ENCODE measurements at regions not wholly inside any gene's neighbourhood (a gene's known extent, or its start where the extent isn't known, plus 50 kb on each side); places are given as distances from the start of the nearest gene placed in this dataset.

- Mint-ChIP-seq H3K4me3 (no peak overlapping the region), H3K9me3 (no peaks in the 10 kb centered on the region), H3K27ac (no peak overlapping the region), H3K4me1 (peaks cover under 1% of the 10 kb centered on the region), H3K36me3 (no peaks in the 10 kb centered on the region)
- DNase-seq (ENCODE audit: low spot score in 2 of 2) (no peak), ATAC-seq (no peak)
Measured at GRCh38 chr16:50462793-50463507, 85.2 kb upstream of the NKD1 start.

- peaks cover 14% of the 10 kb centered on the region for H3K4me1 Mint-ChIP-seq
- H3K36me3 Mint-ChIP-seq = no peaks in the 10 kb centered on the region
- H3K4me3 Mint-ChIP-seq = no peak overlapping the region
- H3K9me3 Mint-ChIP-seq = no peaks in the 10 kb centered on the region
- no peak for DNase-seq (ENCODE audit: low spot score in 2 of 2)
- ATAC-seq = no peak
- no peak overlapping the region for H3K27ac Mint-ChIP-seq
Measured at GRCh38 chr16:50461400-50461760, 86.8 kb upstream of the NKD1 start.

- Mint-ChIP-seq H3K4me1 (peaks cover 14% of the 10 kb centered on the region), H3K9me3 (no peaks in the 10 kb centered on the region), H3K4me3 (no peak overlapping the region), H3K27ac (no peak overlapping the region), H3K36me3 (no peaks in the 10 kb centered on the region)
- DNase-seq (ENCODE audit: low spot score in 2 of 2) = no peak
- ATAC-seq = no peak
Measured at GRCh38 chr16:50460538-50461399, 87.4 kb upstream of the NKD1 start.

- H3K4me1 Mint-ChIP-seq = peaks cover 14% of the 10 kb centered on the region
- H3K9me3 Mint-ChIP-seq = no peaks in the 10 kb centered on the region
- DNase-seq (ENCODE audit: low spot score in 2 of 2) (no peak), ATAC-seq (no peak)
- no peak overlapping the region for H3K27ac Mint-ChIP-seq
- H3K4me3 Mint-ChIP-seq = no peak overlapping the region
- no peaks in the 10 kb centered on the region for H3K36me3 Mint-ChIP-seq
Measured at GRCh38 chr16:50459496-50460080, 88.6 kb upstream of the NKD1 start.

- Mint-ChIP-seq H3K4me1 (peaks cover 14% of the 10 kb centered on the region), H3K36me3 (no peaks in the 10 kb centered on the region), H3K27ac (no peak overlapping the region), H3K9me3 (no peaks in the 10 kb centered on the region), H3K4me3 (no peak overlapping the region)
- no peak for ATAC-seq
- no peak for DNase-seq (ENCODE audit: low spot score in 2 of 2)
Measured at GRCh38 chr16:50458667-50459495, 89.3 kb upstream of the NKD1 start.

- H3K4me1 Mint-ChIP-seq = peaks cover 14% of the 10 kb centered on the region
- no peaks in the 10 kb centered on the region for H3K9me3 Mint-ChIP-seq
- no peak overlapping the region for H3K27ac Mint-ChIP-seq
- H3K4me3 Mint-ChIP-seq = no peak overlapping the region
- DNase-seq (ENCODE audit: low spot score in 2 of 2) (no peak), ATAC-seq (no peak)
- no peaks in the 10 kb centered on the region for H3K36me3 Mint-ChIP-seq
Measured at GRCh38 chr16:50457979-50458491, 89.2 kb upstream of the BRD7 start.

- no peaks in the 10 kb centered on the region for H3K9me3 Mint-ChIP-seq
- peak overlapping the region; percentile 24 for H3K4me3 Mint-ChIP-seq
- H3K36me3 Mint-ChIP-seq = no peaks in the 10 kb centered on the region
- H3K4me1 Mint-ChIP-seq = peaks cover 14% of the 10 kb centered on the region
- DNase-seq (ENCODE audit: low spot score in 2 of 2) (no peak), ATAC-seq (peak; percentile 66)
- H3K27ac Mint-ChIP-seq = no peak overlapping the region
Measured at GRCh38 chr16:50457423-50457822, 88.6 kb upstream of the BRD7 start.

GRCh38 chr16:50455288-50455845 is 86.6 kb upstream of the BRD7 start:
- Mint-ChIP-seq H3K4me3 (no peak overlapping the region), H3K36me3 (no peaks in the 10 kb centered on the region), H3K4me1 (peaks cover 14% of the 10 kb centered on the region), H3K9me3 (no peaks in the 10 kb centered on the region), H3K27ac (no peak overlapping the region)
- DNase-seq (ENCODE audit: low spot score in 2 of 2) = no peak
- no peak for ATAC-seq

- H3K27ac Mint-ChIP-seq = no peak overlapping the region
- no peak overlapping the region for H3K4me3 Mint-ChIP-seq
- ATAC-seq (no peak), DNase-seq (ENCODE audit: low spot score in 2 of 2) (no peak)
- no peaks in the 10 kb centered on the region for H3K36me3 Mint-ChIP-seq
- H3K4me1 Mint-ChIP-seq = peaks cover 14% of the 10 kb centered on the region
- no peaks in the 10 kb centered on the region for H3K9me3 Mint-ChIP-seq
Measured at GRCh38 chr16:50453446-50453845, 84.7 kb upstream of the BRD7 start.

- no peaks in the 10 kb centered on the region for H3K36me3 Mint-ChIP-seq
- H3K4me3 Mint-ChIP-seq = no peak overlapping the region
- ATAC-seq (no peak), DNase-seq (ENCODE audit: low spot score in 2 of 2) (no peak)
- no peaks in the 10 kb centered on the region for H3K9me3 Mint-ChIP-seq
- H3K4me1 Mint-ChIP-seq = peaks cover 4% of the 10 kb centered on the region
- no peak overlapping the region for H3K27ac Mint-ChIP-seq
Measured at GRCh38 chr16:50451951-50452508, 83.2 kb upstream of the BRD7 start.

GRCh38 chr16:50450957-50451356 is 82.2 kb upstream of the BRD7 start:
- Mint-ChIP-seq H3K4me3 (no peak overlapping the region), H3K27ac (no peak overlapping the region), H3K36me3 (no peaks in the 10 kb centered on the region), H3K4me1 (no peaks in the 10 kb centered on the region), H3K9me3 (no peaks in the 10 kb centered on the region)
- ATAC-seq (no peak), DNase-seq (ENCODE audit: low spot score in 2 of 2) (no peak)

GRCh38 chr16:50449800-50450199 is 81.0 kb upstream of the BRD7 start:
- DNase-seq (ENCODE audit: low spot score in 2 of 2) = no peak
- no peaks in the 10 kb centered on the region for H3K36me3 Mint-ChIP-seq
- H3K4me1 Mint-ChIP-seq = no peaks in the 10 kb centered on the region
- H3K9me3 Mint-ChIP-seq = no peaks in the 10 kb centered on the region
- no peak for ATAC-seq
- no peak overlapping the region for H3K4me3 Mint-ChIP-seq
- H3K27ac Mint-ChIP-seq = no peak overlapping the region

GRCh38 chr16:50448981-50449380 is 80.2 kb upstream of the BRD7 start:
- no peak for DNase-seq (ENCODE audit: low spot score in 2 of 2)
- no peaks in the 10 kb centered on the region for H3K4me1 Mint-ChIP-seq
- no peak overlapping the region for H3K27ac Mint-ChIP-seq
- no peaks in the 10 kb centered on the region for H3K9me3 Mint-ChIP-seq
- H3K36me3 Mint-ChIP-seq = no peaks in the 10 kb centered on the region
- no peak overlapping the region for H3K4me3 Mint-ChIP-seq
- ATAC-seq = no peak

GRCh38 chr16:50448522-50448921 is 79.7 kb upstream of the BRD7 start:
- H3K4me1 Mint-ChIP-seq = no peaks in the 10 kb centered on the region
- no peaks in the 10 kb centered on the region for H3K9me3 Mint-ChIP-seq
- H3K27ac Mint-ChIP-seq = no peak overlapping the region
- H3K4me3 Mint-ChIP-seq = no peak overlapping the region
- ATAC-seq (no peak), DNase-seq (ENCODE audit: low spot score in 2 of 2) (no peak)
- H3K36me3 Mint-ChIP-seq = no peaks in the 10 kb centered on the region

Measured in stimulated activated effector memory CD8-positive, alpha-beta T cell treated with anti-CD3 and anti-CD28 coated beads, Interleukin-12 subunit alpha, Interleukin-12 subunit beta, amount 100 ng/mL, for 72 hours (primary cell).